Astrocyte (in vitro differentiated cells and primary cell): ENCODE measurements at regions not wholly inside any gene's neighbourhood (a gene's known extent, or its start where the extent isn't known, plus 50 kb on each side); places are given as distances from the start of the nearest gene placed in this dataset.

ENCODE experiments used
- DNase-seq: peaks from one replicate; pipeline ENCODE4 v3.0.0-alpha.2; 2010; ENCODE audit warnings: low read depth
- FAIRE-seq: peaks from 2 replicates; lab custom pipeline; 2011; peaks lifted over from hg19 to GRCh38; lab: Jason Lieb, UNC
- H2AFZ ChIP-seq: 2 replicates; pipeline ENCODE4 v1.6.0; 2012; ENCODE audit warnings: low read depth, low read length, inconsistent platforms
- H3K27ac ChIP-seq: 2 replicates; pipeline ENCODE4 v1.5.1; 2011; ENCODE audit warnings: low read depth, low read length, inconsistent platforms
- H3K27me3 ChIP-seq: 2 replicates; pipeline ENCODE4 v1.6.0; 2011; ENCODE audit warnings: low read length, inconsistent platforms; ENCODE audit not compliant: insufficient read depth
- H3K36me3 ChIP-seq: 2 replicates; pipeline ENCODE4 v1.5.1; 2011; ENCODE audit warnings: low read length, inconsistent platforms; ENCODE audit not compliant: insufficient read depth
- H3K4me1 ChIP-seq: 2 replicates; pipeline ENCODE4 v1.5.1; 2011; ENCODE audit warnings: low read length, inconsistent platforms; ENCODE audit not compliant: insufficient read depth
- H3K4me2 ChIP-seq: 2 replicates; pipeline ENCODE4 v1.6.0; 2012; ENCODE audit warnings: low read length, inconsistent platforms
- H3K4me3 ChIP-seq: 2 replicates; pipeline ENCODE4 v1.5.1; 2011; ENCODE audit warnings: low read depth, mild to moderate bottlenecking, low read length, inconsistent platforms; ENCODE audit not compliant: insufficient read depth
- H3K79me2 ChIP-seq: 2 replicates; pipeline ENCODE4 v1.6.0; 2012; ENCODE audit warnings: mild to moderate bottlenecking, low read length, inconsistent platforms; ENCODE audit not compliant: insufficient read depth
- H3K9ac ChIP-seq: 2 replicates; pipeline ENCODE4 v1.6.0; 2012; ENCODE audit warnings: mild to moderate bottlenecking, low read length, inconsistent platforms
- H3K9me3 ChIP-seq: 2 replicates; pipeline ENCODE4 v1.5.1; 2012; ENCODE audit warnings: low read depth, mild to moderate bottlenecking, low read length, inconsistent platforms; ENCODE audit not compliant: insufficient read depth
- H4K20me1 ChIP-seq: 2 replicates; pipeline ENCODE4 v1.6.0; 2012; ENCODE audit warnings: low read length, inconsistent platforms; ENCODE audit not compliant: insufficient read depth
- H3K27ac Mint-ChIP-seq: one replicate; pipeline ENCODE4 v1.8.0; 2021; ENCODE audit warnings: mild to moderate bottlenecking, mixed read lengths; ENCODE audit not compliant: unreplicated experiment
- H3K27me3 Mint-ChIP-seq: one replicate; pipeline ENCODE4 v1.8.0; 2021; ENCODE audit warnings: low read depth, mixed read lengths; ENCODE audit not compliant: unreplicated experiment
- H3K36me3 Mint-ChIP-seq: one replicate; pipeline ENCODE4 v1.8.0; 2021; ENCODE audit warnings: low read depth, mixed read lengths; ENCODE audit not compliant: unreplicated experiment
- H3K4me1 Mint-ChIP-seq: one replicate; pipeline ENCODE4 v1.8.0; 2021; ENCODE audit warnings: low read depth, mixed read lengths; ENCODE audit not compliant: unreplicated experiment
- H3K4me3 Mint-ChIP-seq: one replicate; pipeline ENCODE4 v1.8.0; 2021; ENCODE audit warnings: mild to moderate bottlenecking, moderate library complexity, mixed read lengths; ENCODE audit not compliant: unreplicated experiment
- H3K9me3 Mint-ChIP-seq: one replicate; pipeline ENCODE4 v1.8.0; 2021; ENCODE audit warnings: mild to moderate bottlenecking, mixed read lengths; ENCODE audit not compliant: unreplicated experiment
- EZH2 ChIP-seq: IDR thresholded peaks from 2 replicates; pipeline ENCODE4 v1.6.1; 2012; ENCODE audit warnings: mild to moderate bottlenecking, low read length, inconsistent platforms; ENCODE audit not compliant: insufficient read depth
- TF ChIP-seq, protein P1 (sequence below): IDR thresholded peaks from 2 replicates; pipeline ENCODE4 v1.5.1; 2011; ENCODE audit warnings: low read depth, mild to moderate bottlenecking, inconsistent platforms, low read length, moderate library complexity; ENCODE audit not compliant: insufficient read depth

DNA sequence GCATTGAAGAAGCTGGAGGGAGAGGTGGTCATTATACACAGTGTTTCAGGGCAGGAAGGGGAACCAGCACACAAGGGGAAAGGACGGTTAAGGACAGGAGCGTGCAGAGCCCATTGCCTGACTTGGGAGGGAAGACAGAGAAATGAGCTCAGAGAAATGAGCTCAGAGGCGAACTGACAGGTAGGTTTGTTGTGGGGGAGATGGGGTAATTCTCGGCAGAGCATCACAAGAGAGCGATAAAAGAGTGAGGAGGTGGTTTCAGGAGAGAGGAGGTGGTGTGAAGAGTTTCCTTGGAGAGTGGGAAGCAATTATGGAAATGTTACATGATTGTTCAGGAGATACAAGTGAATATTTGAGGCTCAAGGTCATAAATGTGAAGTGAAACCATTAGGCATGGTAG, 61.0 kb downstream of the MRGPRX1 start:
- no peaks in the 10 kb centered on the region for H3K27me3 ChIP-seq
- H3K9me3 ChIP-seq, result no peaks in the 10 kb centered on the region
- TF ChIP-seq, protein P1, sequence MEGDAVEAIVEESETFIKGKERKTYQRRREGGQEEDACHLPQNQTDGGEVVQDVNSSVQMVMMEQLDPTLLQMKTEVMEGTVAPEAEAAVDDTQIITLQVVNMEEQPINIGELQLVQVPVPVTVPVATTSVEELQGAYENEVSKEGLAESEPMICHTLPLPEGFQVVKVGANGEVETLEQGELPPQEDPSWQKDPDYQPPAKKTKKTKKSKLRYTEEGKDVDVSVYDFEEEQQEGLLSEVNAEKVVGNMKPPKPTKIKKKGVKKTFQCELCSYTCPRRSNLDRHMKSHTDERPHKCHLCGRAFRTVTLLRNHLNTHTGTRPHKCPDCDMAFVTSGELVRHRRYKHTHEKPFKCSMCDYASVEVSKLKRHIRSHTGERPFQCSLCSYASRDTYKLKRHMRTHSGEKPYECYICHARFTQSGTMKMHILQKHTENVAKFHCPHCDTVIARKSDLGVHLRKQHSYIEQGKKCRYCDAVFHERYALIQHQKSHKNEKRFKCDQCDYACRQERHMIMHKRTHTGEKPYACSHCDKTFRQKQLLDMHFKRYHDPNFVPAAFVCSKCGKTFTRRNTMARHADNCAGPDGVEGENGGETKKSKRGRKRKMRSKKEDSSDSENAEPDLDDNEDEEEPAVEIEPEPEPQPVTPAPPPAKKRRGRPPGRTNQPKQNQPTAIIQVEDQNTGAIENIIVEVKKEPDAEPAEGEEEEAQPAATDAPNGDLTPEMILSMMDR, result no peak
- no peak for TF ChIP-seq EZH2
- no peaks in the 10 kb centered on the region for H3K36me3 ChIP-seq
- H3K79me2 ChIP-seq, result no peaks in the 10 kb centered on the region
- no peak overlapping the region for H3K4me3 Mint-ChIP-seq
- H3K4me2 ChIP-seq, result no peak overlapping the region
- no peaks in the 10 kb centered on the region for H3K36me3 Mint-ChIP-seq
- H2AFZ ChIP-seq, result no peak overlapping the region
- no peak overlapping the region for H3K27ac ChIP-seq
- DNase-seq (no peak), FAIRE-seq (no peak)
- H3K9ac ChIP-seq, result no peak overlapping the region
- H3K4me1 ChIP-seq, result no peaks in the 10 kb centered on the region
- no peaks in the 10 kb centered on the region for H3K9me3 Mint-ChIP-seq
- H4K20me1 ChIP-seq, result no peaks in the 10 kb centered on the region
- H3K27ac Mint-ChIP-seq, result no peak overlapping the region
- no peak overlapping the region for H3K4me3 ChIP-seq
- H3K4me1 Mint-ChIP-seq, result no peaks in the 10 kb centered on the region
- peaks cover 19% of the 10 kb centered on the region for H3K27me3 Mint-ChIP-seq

DNA sequence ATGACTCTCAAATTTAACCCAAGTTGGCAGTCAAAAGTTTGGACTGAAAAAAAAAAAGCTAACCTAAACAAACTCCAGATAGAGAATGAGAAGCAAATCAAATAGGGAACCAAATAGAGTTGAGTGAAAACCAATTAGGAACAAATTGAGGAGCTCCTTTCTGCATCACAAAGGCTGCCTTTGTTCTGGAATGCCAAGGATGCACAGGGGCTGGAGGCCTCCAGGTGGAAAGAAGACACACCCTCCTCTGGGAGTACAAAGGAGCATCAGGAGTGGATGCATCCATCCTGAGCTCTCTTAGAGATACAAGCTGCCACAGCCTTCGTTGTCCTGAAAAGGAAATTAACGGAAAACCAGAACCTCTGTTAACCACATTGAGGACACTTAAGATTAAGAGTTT, 73.3 kb downstream of the MRGPRX1 start:
- no peak overlapping the region for H3K4me2 ChIP-seq

DNA sequence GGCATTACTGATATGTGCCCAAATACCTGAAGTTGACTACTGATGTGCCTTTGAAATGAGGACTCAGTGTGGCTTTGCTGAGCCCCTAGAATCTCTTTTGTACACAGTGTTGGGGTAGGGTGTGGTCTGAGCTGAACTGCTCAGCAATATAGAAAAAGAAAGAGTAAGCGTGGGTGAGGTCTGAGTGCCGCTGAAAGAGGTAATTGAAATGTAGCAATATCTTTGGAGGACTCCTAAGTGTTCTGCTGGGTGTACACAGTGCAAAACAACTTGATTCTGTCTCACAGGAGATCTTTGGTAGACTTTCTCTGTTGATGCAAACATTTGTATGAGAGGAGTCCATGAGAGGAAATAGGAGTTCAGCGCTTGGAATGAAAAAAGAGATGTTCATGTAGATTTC, 73.7 kb upstream of the PTPN5 start:
- Histone ChIP-seq H3K4me3 (no peak overlapping the region), H3K27ac (no peak overlapping the region), H3K27me3 (no peaks in the 10 kb centered on the region), H3K36me3 (no peaks in the 10 kb centered on the region), H2AFZ (no peak overlapping the region), H3K79me2 (no peaks in the 10 kb centered on the region), H3K9ac (no peak overlapping the region), H3K9me3 (no peaks in the 10 kb centered on the region), H3K4me1 (no peaks in the 10 kb centered on the region), H4K20me1 (no peaks in the 10 kb centered on the region), H3K4me2 (no peak overlapping the region)
- TF ChIP-seq EZH2, result no peak
- TF ChIP-seq, protein P1, result no peak
- Mint-ChIP-seq H3K4me3 (no peak overlapping the region), H3K9me3 (peaks cover 7% of the 10 kb centered on the region), H3K4me1 (no peaks in the 10 kb centered on the region), H3K27me3 (peaks cover 4% of the 10 kb centered on the region), H3K36me3 (no peaks in the 10 kb centered on the region), H3K27ac (no peak overlapping the region)
- DNase-seq (no peak), FAIRE-seq (no peak)

More for the DNA sequence above, 73.3 kb downstream of the MRGPRX1 start:
- TF ChIP-seq, protein P1, result no peak
- no peak for TF ChIP-seq EZH2
- Mint-ChIP-seq H3K4me3 (no peak overlapping the region), H3K4me1 (no peaks in the 10 kb centered on the region), H3K36me3 (no peaks in the 10 kb centered on the region), H3K27me3 (peaks cover 4% of the 10 kb centered on the region), H3K27ac (no peak overlapping the region), H3K9me3 (peaks cover 7% of the 10 kb centered on the region)
- Histone ChIP-seq H3K9me3 (no peaks in the 10 kb centered on the region), H4K20me1 (no peaks in the 10 kb centered on the region), H3K4me1 (no peaks in the 10 kb centered on the region), H3K27ac (no peak overlapping the region), H2AFZ (no peak overlapping the region), H3K79me2 (no peaks in the 10 kb centered on the region), H3K36me3 (no peaks in the 10 kb centered on the region), H3K9ac (no peak overlapping the region), H3K27me3 (no peaks in the 10 kb centered on the region), H3K4me3 (no peak overlapping the region)
- DNase-seq (no peak), FAIRE-seq (no peak)
